A549 (cell line): ENCODE measurements at regions not wholly inside any gene's neighbourhood (a gene's known extent, or its start where the extent isn't known, plus 50 kb on each side); places are given as distances from the start of the nearest gene placed in this dataset.

Source experiments
- CTCF ChIP-seq: fragments of >200 bp; sonication (Bioruptor Twin); formaldehyde crosslinking; IDR thresholded peaks from 3 replicates; pipeline ENCODE4 v1.5.1; 2016
- ELK1 ChIP-seq: fragments of 150-350 bp; IDR thresholded peaks from 2 replicates; pipeline ENCODE4 v1.6.1; 2014; ENCODE audit warnings: low read depth, mild to moderate bottlenecking, low read length
- ESRRA ChIP-seq: fragments of 150-350 bp; IDR thresholded peaks from 2 replicates; pipeline ENCODE4 v1.6.1; 2014; ENCODE audit warnings: mild to moderate bottlenecking, low read length, borderline replicate concordance
- KDM1A ChIP-seq: fragments of 200-600 bp; sonication (generic); IDR thresholded peaks from 2 replicates; pipeline ENCODE4 v1.6.1; 2016; ENCODE audit warnings: low read depth, mild to moderate bottlenecking
- MAFK ChIP-seq: fragments of 450-650 bp; IDR thresholded peaks from 2 replicates; pipeline ENCODE4 v1.6.1; 2014; ENCODE audit not compliant: partially characterized antibody
- NR3C1 ChIP-seq: fragments of >200 bp; sonication (Bioruptor Twin); formaldehyde crosslinking; IDR thresholded peaks from 3 replicates; pipeline ENCODE4 v1.6.1; 2017
- POLR2A ChIP-seq: IDR thresholded peaks from 2 replicates; pipeline ENCODE4 v1.6.1; 2012; ENCODE audit warnings: mild to moderate bottlenecking, low read length
- RAD21 ChIP-seq, 2 experiments: fragments of >200 bp in 1 of 2; sonication (Bioruptor Twin) in 1 of 2; formaldehyde crosslinking in 1 of 2; IDR thresholded peaks in 1 of 2; conservative IDR thresholded peaks in 1 of 2; 2 replicates in 1 of 2; 3 replicates in 1 of 2; pipeline ENCODE4 v1.6.1; 2012 to 2018; ENCODE audit warnings: inconsistent platforms in 1 of 2
- RCOR1 ChIP-seq: fragments of 150-350 bp; IDR thresholded peaks from 2 replicates; pipeline ENCODE4 v1.6.1; 2014; ENCODE audit warnings: antibody characterized with exemption, low read length, low read depth
- RNF2 ChIP-seq: fragments of 200-600 bp; sonication (generic); IDR thresholded peaks from 2 replicates; pipeline ENCODE4 v1.6.1; 2016; ENCODE audit warnings: low read depth, mild to moderate bottlenecking, antibody characterized with exemption, moderate library complexity, borderline replicate concordance
- TP53 ChIP-seq: fragments of 250-450 bp; sonication (Bioruptor Pico); IDR thresholded peaks from 2 replicates; pipeline ENCODE4 v1.5.0; 2021; ENCODE audit warnings: mild to moderate bottlenecking, moderate library complexity
- USF2 ChIP-seq: fragments of 450-650 bp; IDR thresholded peaks from 2 replicates; pipeline ENCODE4 v1.6.1; 2014; ENCODE audit warnings: antibody characterized with exemption
- TF ChIP-seq, protein P1 (sequence below): IDR thresholded peaks from 2 replicates; pipeline ENCODE4 v1.6.1; 2012
- TF ChIP-seq, protein P2 (sequence below): fragments of 200-600 bp; sonication (generic); IDR thresholded peaks from 2 replicates; pipeline ENCODE4 v1.6.1; 2016; ENCODE audit warnings: antibody characterized with exemption, mild to moderate bottlenecking, moderate library complexity

DNA sequence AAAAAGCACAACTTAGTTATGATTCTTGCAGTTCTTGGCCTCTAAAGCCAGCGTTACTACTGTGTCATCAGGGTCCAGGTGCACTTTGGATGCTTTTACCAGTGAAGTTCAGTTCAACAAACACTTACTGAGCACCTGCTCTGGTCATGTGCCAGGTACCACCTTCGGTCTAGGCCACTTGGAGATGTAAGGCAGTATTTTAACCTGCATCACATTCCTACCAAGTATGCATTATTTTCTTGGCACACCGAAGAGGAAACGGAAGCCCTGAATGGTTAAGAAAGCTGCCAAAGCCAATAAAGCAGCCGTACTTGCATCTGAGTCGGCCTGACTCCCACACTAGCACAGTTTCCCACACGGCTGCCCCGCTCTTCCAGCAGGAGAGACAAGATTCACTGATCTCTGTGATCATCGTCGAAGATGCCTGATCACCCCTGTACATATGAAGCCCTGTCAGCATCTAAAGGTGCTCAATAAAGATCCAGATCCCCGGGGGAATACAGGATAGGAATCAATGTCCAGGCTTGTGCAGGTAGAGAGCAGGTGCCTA lies 427.1 kb downstream of the EIPR1 start:
- TF ChIP-seq RAD21 (conservative IDR thresholded peaks at IDR 0.05 in 1 of 2, IDR thresholded peaks at IDR 0.05 in 1 of 2) (no peak), RNF2 (no peak), MAFK (no peak), USF2 (no peak), ELK1 (no peak), TP53 (CRISPR knock-in tag) (no peak), CTCF (no peak), RCOR1 (no peak), POLR2A (no peak), ESRRA (no peak), KDM1A (no peak), NR3C1 (no peak)
- TF ChIP-seq, protein P1, sequence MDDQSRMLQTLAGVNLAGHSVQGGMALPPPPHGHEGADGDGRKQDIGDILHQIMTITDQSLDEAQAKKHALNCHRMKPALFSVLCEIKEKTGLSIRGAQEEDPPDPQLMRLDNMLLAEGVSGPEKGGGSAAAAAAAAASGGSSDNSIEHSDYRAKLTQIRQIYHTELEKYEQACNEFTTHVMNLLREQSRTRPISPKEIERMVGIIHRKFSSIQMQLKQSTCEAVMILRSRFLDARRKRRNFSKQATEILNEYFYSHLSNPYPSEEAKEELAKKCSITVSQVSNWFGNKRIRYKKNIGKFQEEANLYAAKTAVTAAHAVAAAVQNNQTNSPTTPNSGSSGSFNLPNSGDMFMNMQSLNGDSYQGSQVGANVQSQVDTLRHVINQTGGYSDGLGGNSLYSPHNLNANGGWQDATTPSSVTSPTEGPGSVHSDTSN = no peak
- TF ChIP-seq, protein P2, sequence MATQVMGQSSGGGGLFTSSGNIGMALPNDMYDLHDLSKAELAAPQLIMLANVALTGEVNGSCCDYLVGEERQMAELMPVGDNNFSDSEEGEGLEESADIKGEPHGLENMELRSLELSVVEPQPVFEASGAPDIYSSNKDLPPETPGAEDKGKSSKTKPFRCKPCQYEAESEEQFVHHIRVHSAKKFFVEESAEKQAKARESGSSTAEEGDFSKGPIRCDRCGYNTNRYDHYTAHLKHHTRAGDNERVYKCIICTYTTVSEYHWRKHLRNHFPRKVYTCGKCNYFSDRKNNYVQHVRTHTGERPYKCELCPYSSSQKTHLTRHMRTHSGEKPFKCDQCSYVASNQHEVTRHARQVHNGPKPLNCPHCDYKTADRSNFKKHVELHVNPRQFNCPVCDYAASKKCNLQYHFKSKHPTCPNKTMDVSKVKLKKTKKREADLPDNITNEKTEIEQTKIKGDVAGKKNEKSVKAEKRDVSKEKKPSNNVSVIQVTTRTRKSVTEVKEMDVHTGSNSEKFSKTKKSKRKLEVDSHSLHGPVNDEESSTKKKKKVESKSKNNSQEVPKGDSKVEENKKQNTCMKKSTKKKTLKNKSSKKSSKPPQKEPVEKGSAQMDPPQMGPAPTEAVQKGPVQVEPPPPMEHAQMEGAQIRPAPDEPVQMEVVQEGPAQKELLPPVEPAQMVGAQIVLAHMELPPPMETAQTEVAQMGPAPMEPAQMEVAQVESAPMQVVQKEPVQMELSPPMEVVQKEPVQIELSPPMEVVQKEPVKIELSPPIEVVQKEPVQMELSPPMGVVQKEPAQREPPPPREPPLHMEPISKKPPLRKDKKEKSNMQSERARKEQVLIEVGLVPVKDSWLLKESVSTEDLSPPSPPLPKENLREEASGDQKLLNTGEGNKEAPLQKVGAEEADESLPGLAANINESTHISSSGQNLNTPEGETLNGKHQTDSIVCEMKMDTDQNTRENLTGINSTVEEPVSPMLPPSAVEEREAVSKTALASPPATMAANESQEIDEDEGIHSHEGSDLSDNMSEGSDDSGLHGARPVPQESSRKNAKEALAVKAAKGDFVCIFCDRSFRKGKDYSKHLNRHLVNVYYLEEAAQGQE = no peak
